Endodermal cell (in vitro differentiated cells): ENCODE measurements at regions not wholly inside any gene's neighbourhood (a gene's known extent, or its start where the extent isn't known, plus 50 kb on each side); places are given as distances from the start of the nearest gene placed in this dataset.

Experiments
- DNase-seq: peaks from one replicate; pipeline ENCODE4 v3.0.0-alpha.2; 2017
- H3K27ac ChIP-seq: 2 replicates; pipeline ENCODE4 v1.5.1; 2013; ENCODE audit warnings: mild to moderate bottlenecking, low read depth, low read length, moderate library complexity
- H3K27me3 ChIP-seq: 2 replicates; pipeline ENCODE4 v1.6.1; 2013; ENCODE audit warnings: mild to moderate bottlenecking, low read length, moderate library complexity; ENCODE audit not compliant: insufficient read depth, control insufficient read depth, poor library complexity, severe bottlenecking
- H3K36me3 ChIP-seq: 2 replicates; pipeline ENCODE4 v1.7.0; 2013; ENCODE audit warnings: mild to moderate bottlenecking, low read length, moderate library complexity; ENCODE audit not compliant: control insufficient read depth, insufficient read depth
- H3K4me1 ChIP-seq: one replicate; pipeline ENCODE4 v1.7.0; 2013; ENCODE audit warnings: low read length; ENCODE audit not compliant: control insufficient read depth, insufficient read depth
- H3K4me3 ChIP-seq: 2 replicates; pipeline ENCODE4 v1.5.1; 2013; ENCODE audit warnings: mild to moderate bottlenecking, low read length, moderate library complexity
- H3K9ac ChIP-seq: 2 replicates; pipeline ENCODE4 v1.6.1; 2013; ENCODE audit warnings: mild to moderate bottlenecking, low read length, moderate library complexity; ENCODE audit not compliant: poor library complexity, severe bottlenecking; ENCODE audit errors: extremely low read depth
- H3K9me3 ChIP-seq: 2 replicates; pipeline ENCODE4 v1.6.1; 2013; ENCODE audit warnings: mild to moderate bottlenecking, low read length, moderate library complexity; ENCODE audit not compliant: control insufficient read depth
- H3K27ac Mint-ChIP-seq: 2 replicates; pipeline ENCODE4 v1.8.0; 2020; ENCODE audit warnings: mixed read lengths
- H3K27me3 Mint-ChIP-seq: 2 replicates; pipeline ENCODE4 v1.8.0; 2021; ENCODE audit warnings: mild to moderate bottlenecking, mixed read lengths; ENCODE audit not compliant: insufficient read depth
- H3K36me3 Mint-ChIP-seq: 2 replicates; pipeline ENCODE4 v1.8.0; 2020; ENCODE audit warnings: low read depth, mixed read lengths
- H3K4me1 Mint-ChIP-seq: 2 replicates; pipeline ENCODE4 v1.8.0; 2020; ENCODE audit warnings: mixed read lengths
- H3K4me3 Mint-ChIP-seq: 2 replicates; pipeline ENCODE4 v1.8.0; 2020; ENCODE audit warnings: mild to moderate bottlenecking, moderate library complexity, mixed read lengths
- H3K9me3 Mint-ChIP-seq: 2 replicates; pipeline ENCODE4 v1.8.0; 2020; ENCODE audit warnings: mild to moderate bottlenecking, mixed read lengths
- CTCF ChIP-seq: fragments of 200-600 bp; sonication (generic); conservative IDR thresholded peaks from 2 replicates; pipeline ENCODE4 v1.5.0; 2021; ENCODE audit warnings: antibody characterized with exemption, mild to moderate bottlenecking
- WGBS, 2 experiments: methylation state at CpG; one replicate each; pipeline versions ENCODE4 v1.1.5 to v1.1.7; 2013; ENCODE audit warnings: missing lambda C conversion rate in 2 of 2, mixed read lengths in 1 of 2; ENCODE audit not compliant: insufficient coverage in 1 of 2, insufficient read length in 1 of 2; 5-methylcytosine and 5-hydroxymethylcytosine counted together

GRCh38 chr1:244239261-244239770, 188.2 kb downstream of the ZBTB18 start:
- H3K4me3 ChIP-seq = no peak overlapping the region
- H3K4me1 ChIP-seq = peaks cover 1% of the 10 kb centered on the region
- H3K9me3 ChIP-seq = no peaks in the 10 kb centered on the region
- no peak overlapping the region for H3K27ac ChIP-seq
- H3K4me3 Mint-ChIP-seq = no peak overlapping the region
- H3K36me3 ChIP-seq = no peaks in the 10 kb centered on the region
- peaks cover 9% of the 10 kb centered on the region for H3K4me1 Mint-ChIP-seq
- no peak for TF ChIP-seq CTCF
- H3K9me3 Mint-ChIP-seq = no peaks in the 10 kb centered on the region
- H3K27me3 ChIP-seq = no peaks in the 10 kb centered on the region
- H3K27me3 Mint-ChIP-seq = no peaks in the 10 kb centered on the region
- no peaks in the 10 kb centered on the region for H3K36me3 Mint-ChIP-seq
- peak overlapping the region; percentile 16 for H3K27ac Mint-ChIP-seq
- peak; percentile 17 for DNase-seq
- no peak overlapping the region for H3K9ac ChIP-seq
- WGBS, 2 experiments = 97 to 100% methylated on average over 2 to 4 of the region's 4 CpGs

- H3K9me3 ChIP-seq = no peaks in the 10 kb centered on the region
- peak; percentile 26 for DNase-seq
- no peak overlapping the region for H3K27ac ChIP-seq
- Mint-ChIP-seq H3K4me3 (no peak overlapping the region), H3K4me1 (peaks cover 6% of the 10 kb centered on the region), H3K9me3 (no peaks in the 10 kb centered on the region), H3K36me3 (no peaks in the 10 kb centered on the region), H3K27ac (no peak overlapping the region), H3K27me3 (no peaks in the 10 kb centered on the region)
- no peak overlapping the region for H3K9ac ChIP-seq
- 87 to 90% methylated on average over 4 of the region's 4 CpGs for WGBS, 2 experiments
- no peaks in the 10 kb centered on the region for H3K36me3 ChIP-seq
- no peaks in the 10 kb centered on the region for H3K4me1 ChIP-seq
- no peaks in the 10 kb centered on the region for H3K27me3 ChIP-seq
- no peak overlapping the region for H3K4me3 ChIP-seq
- TF ChIP-seq CTCF = no peak
Measured at GRCh38 chr1:244241438-244241837, 190.4 kb downstream of the ZBTB18 start.

GRCh38 chr1:244242446-244242845, 191.4 kb downstream of the ZBTB18 start:
- Histone ChIP-seq H3K9ac (no peak overlapping the region), H3K4me3 (no peak overlapping the region)
- H3K4me3 Mint-ChIP-seq = no peak overlapping the region

More at GRCh38 chr1:244242446-244242845, 191.4 kb downstream of the ZBTB18 start:
- H3K36me3 ChIP-seq = no peaks in the 10 kb centered on the region
- no peaks in the 10 kb centered on the region for H3K27me3 ChIP-seq
- no peaks in the 10 kb centered on the region for H3K4me1 ChIP-seq
- WGBS, 2 experiments = 95 to 100% methylated on average over 1 to 5 of the region's 5 CpGs
- H3K9me3 ChIP-seq = no peaks in the 10 kb centered on the region
- H3K36me3 Mint-ChIP-seq = no peaks in the 10 kb centered on the region
- no peaks in the 10 kb centered on the region for H3K27me3 Mint-ChIP-seq
- TF ChIP-seq CTCF = no peak
- DNase-seq = peak; percentile 13
- peaks cover 6% of the 10 kb centered on the region for H3K4me1 Mint-ChIP-seq
- H3K27ac ChIP-seq = no peak overlapping the region
- peak overlapping the region; percentile 36 for H3K27ac Mint-ChIP-seq
- H3K9me3 Mint-ChIP-seq = no peaks in the 10 kb centered on the region
